ENCODE measurements at regions not wholly inside any gene's neighbourhood (a gene's known extent, or its start where the extent isn't known, plus 50 kb on each side); places are given as distances from the start of the nearest gene placed in this dataset.
"Not testable (repeated sequence)": the region's sequence is repeated elsewhere in the genome, so short reads cannot be mapped to it uniquely, and the experiment has no call there.

DNA sequence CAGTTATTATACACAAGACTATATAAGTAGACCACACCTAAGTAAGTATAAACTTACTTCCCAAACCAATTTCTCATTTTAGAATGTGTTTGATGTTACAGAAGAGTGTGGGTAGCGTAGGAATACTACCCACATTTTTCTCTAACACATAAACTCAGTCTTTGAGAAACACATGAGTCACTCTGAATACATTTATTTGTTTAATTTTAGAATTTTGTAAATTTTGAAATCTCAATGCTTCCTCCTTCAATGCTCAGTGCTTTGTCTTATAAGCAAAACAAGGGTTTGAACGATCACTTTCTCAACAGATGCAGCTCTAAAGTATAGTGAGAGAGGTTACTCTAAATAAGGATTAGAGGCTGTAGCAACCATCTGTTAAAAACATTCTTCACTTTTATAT is 700.8 kb downstream of the SI start:
- DNase-seq: no peak

DNA sequence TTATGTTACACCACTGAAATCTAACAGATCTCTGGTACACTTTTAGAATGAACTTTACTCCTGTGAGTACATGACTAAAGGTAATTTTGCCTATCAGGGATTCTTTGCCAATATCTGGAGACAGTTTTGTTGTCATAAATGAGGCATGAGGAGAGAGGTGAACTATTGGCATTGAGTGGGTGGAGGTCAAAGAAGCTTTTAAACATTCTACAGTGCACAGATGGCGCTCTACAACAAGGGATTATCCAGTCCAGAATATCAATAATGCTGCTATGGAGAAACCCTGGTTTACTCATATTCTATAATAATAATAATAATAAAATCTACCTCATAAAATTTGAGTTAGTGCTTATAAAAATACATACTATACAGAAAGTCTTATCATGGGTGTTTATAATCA is 702.3 kb downstream of the SI start:
- DNase-seq: no peak

DNA sequence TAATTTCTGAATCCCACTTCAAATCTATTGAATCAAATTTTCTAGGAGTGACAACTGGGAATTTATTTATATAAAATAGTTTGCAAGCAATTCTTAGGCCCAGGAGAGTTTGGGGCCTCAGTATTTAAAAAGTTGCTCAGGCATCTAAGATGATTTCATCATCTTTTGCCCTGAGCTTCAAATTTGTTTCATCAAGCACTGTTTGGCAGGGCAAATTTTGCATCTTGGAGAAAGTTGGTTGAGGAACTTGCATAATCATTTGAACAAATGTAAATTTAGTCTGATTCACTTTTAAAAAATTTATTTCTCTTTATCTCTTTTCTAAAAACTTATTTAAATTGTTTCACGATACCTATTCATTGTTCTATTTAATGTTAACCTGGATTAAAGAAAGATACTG is 702.8 kb downstream of the SI start:
- DNase-seq: no peak

- DNase-seq: no peak
Observed at GRCh38 chr3:164371681-164372080, 706.6 kb downstream of the SI start.

GRCh38 chr3:164370970-164371369 is 707.3 kb downstream of the SI start:
- no peak for DNase-seq

GRCh38 chr3:164365242-164365641 is 713.1 kb downstream of the SI start:
- no peak for DNase-seq

GRCh38 chr3:164364111-164364510 is 714.2 kb downstream of the SI start:
- DNase-seq: no peak

DNA sequence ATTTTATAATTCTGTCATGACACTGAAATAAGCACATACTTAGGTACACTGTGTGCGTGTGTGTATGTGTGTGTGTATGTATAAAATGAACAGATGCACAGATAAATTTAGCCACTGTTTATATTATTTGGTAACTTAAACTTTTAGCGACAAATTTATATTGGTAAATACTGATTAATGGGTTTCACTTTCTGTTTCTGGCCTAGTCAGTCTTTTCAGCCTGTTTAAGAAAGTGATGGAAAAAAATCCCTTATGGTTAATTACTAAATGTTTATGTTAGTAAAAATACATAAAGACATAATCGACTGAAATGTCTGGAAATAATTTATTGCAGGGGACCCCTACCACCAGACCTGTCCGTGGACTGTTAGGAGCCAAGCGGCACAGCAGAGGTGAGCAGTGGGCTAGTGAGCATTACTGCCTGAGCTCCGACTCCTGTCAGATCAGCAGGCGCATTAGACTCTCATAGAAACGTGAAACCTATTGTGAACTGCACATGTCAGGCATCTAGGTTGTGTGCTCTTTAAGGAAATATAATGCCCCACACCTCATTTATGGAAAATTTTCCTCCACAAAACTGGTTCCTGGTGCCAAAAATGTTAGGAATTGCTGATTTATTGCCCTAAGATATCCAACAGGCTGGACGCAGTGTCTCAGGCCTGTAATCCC is 717.4 kb downstream of the SI start:
- no peak for DNase-seq

DNA sequence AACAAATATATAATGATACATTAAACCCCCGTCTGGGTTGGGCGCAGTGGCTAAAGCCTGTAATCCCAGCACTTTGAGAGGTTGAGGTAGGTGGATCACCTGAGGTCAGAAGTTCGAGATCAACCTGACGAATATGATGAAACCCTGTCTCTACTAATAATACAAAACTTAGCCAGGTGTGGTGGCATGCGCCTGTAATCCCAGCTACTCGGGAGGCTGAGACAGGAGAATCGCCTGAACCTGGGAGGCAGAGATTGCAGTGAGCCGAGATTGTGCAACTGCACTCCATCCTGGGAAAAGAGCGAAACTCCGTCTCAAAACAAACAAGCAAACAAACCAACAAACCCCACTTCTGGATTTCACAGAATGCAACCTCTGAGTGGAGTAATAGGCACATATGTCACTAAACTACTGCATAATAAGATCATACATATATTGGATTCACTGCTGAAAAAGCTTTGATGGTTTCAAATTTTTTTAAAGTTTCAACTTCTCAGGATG is 718.2 kb downstream of the SI start:
- DNase-seq: no peak

GRCh38 chr3:164352991-164353390 is 725.3 kb downstream of the SI start:
- DNase-seq: no peak

- no peak for DNase-seq
Observed at GRCh38 chr3:164351131-164351530, 727.2 kb downstream of the SI start.

DNA sequence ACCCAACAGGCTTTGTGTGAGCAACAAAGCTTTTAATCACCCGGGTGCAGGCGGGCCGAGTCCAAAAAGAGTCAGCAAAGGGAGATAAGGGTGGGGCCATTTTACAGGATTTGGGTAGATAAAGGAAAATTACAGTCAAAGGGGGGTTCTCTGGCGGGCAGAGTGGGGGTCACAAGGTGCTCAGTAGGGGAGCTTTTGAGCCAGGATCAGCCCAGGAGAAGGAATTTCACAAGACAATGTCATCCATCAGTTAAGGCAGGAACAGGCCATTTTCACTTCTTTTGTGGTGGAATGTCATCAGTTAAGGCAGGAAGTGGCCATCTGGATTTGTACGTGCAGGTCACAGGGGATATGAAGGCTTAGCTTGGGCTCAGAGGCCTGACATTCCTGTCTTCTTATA is 736.1 kb downstream of the SI start:
- DNase-seq: not testable (repeated sequence)

DNA sequence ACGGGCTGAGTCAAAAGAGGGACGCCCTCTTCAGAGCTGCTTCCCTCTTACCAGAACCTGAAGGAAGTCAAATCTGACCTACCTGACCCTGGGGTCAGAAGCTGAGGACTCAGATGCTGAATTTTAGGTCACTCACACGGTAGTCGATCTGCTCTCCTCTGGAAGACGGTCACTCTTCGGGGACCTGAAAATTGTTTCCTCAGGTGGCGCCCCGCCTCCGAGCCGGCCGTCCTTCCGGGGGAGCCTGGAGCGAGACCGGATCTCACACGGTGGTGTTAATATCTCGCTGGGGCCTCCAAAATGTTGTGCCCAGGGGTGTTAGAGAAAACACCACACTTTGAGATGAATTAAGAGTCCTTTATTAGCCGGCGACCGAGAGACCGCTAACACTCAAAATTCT is 737.2 kb downstream of the SI start:
- no peak for DNase-seq

- DNase-seq: no peak
Observed at GRCh38 chr3:164340273-164340672, 738.0 kb downstream of the SI start.

GRCh38 chr3:164332831-164333802 is 745.2 kb downstream of the SI start:
- DNase-seq: no peak

GRCh38 chr3:164326714-164327113 is 751.6 kb downstream of the SI start:
- DNase-seq: no peak

GRCh38 chr3:164320962-164321361 is 757.3 kb downstream of the SI start:
- DNase-seq: no peak

GRCh38 chr3:164306042-164306441 is 772.3 kb downstream of the SI start:
- DNase-seq: no peak

DNA sequence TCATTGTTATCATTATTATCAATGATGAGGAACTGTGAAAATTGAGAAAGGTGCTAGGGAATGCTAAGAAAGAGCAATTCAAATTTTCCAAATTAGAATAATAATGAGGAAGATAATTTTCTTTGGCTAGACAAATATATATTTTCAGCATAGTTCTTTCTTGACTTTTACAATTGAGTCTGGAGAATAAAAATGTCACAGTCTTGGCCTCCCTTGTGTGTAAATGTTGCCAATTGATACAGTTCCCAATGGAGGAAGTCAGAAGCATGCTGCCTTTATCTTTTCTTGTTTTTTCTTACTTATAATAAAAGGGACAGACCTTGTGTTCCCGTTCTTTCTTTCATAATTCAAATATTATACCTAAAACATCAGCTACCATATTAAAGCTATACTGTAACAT is 774.4 kb downstream of the SI start:
- no peak for DNase-seq

DNA sequence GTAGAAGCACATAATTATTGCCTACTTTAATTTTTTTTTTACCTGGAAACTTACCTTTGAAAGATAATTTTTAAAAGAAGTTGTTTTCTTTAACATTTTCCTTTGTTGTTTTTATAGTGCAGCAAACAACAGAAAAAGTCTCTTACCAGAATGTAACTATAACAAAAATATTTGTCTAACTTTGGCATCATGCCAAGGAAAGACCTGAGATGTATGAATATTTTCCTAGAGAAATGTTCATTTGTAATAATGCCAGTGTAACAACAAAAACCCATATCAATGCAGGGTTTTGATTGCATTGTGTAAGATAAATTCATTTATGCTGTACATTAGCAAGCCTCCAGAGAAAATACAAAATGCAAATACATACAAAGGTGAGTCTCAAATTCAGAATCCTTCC is 775.7 kb downstream of the SI start:
- DNase-seq: no peak

DNA sequence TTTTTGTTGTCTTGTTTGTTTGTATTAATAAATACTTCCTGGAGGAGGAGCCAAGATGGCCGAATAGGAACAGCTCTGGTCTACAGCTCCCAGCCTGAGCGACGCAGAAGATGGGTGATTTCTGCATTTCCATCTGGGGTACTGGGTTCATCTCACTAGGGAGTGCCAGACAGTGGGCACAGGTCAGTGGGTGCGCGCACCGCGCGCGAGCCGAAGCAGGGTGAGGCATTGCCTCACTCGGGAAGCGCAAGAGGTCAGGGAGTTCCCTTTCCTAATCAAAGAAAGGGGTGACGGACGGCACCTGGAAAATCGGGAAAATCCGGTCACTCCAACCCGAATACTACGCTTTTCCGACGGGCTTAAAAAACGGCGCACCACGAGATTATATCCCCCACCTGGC is 786.8 kb downstream of the SI start:
- not testable (repeated sequence) for DNase-seq

- DNase-seq: no peak
Observed at GRCh38 chr3:164278550-164278949, 799.7 kb downstream of the SI start.

DNA sequence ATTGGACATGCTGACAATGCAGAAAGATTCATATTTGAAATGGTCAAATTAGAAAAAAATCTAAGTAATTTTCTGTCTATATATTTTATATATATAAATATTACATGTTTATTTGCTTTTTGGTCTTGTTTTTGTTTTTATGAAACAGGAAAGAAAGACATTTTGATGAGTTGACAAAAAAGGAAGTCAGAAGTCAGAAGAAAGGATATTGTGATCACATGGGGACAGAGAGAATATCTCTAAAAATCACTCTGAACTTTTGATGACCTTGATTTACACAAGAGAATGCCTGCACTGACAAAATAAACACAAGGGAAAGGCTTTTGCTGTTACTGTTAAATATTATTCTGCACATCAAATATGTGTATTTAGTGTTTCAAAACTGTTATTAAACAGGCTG is 811.2 kb downstream of the SI start:
- no peak for DNase-seq

Measured in right lung (tissue), 2 donors.